CD4-positive, alpha-beta T cell treated with Interleukin-1 beta for 1 hour (primary cell): ENCODE measurements at regions not wholly inside any gene's neighbourhood (a gene's known extent, or its start where the extent isn't known, plus 50 kb on each side); places are given as distances from the start of the nearest gene placed in this dataset.
A peak's percentile ranks its signal among the peaks of the same experiment; 100 is the strongest.

Source experiments
- DNase-seq, 2 donors: peaks; one replicate each; pipeline ENCODE4 v3.0.0-alpha.2; 2020 to 2022

GRCh38 chr2:234243871-234244565 lies 193.5 kb downstream of the SPP2 start:
- no peak for DNase-seq

- no peak for DNase-seq
Measured at GRCh38 chr2:234242459-234242836, 191.9 kb downstream of the SPP2 start.

DNA sequence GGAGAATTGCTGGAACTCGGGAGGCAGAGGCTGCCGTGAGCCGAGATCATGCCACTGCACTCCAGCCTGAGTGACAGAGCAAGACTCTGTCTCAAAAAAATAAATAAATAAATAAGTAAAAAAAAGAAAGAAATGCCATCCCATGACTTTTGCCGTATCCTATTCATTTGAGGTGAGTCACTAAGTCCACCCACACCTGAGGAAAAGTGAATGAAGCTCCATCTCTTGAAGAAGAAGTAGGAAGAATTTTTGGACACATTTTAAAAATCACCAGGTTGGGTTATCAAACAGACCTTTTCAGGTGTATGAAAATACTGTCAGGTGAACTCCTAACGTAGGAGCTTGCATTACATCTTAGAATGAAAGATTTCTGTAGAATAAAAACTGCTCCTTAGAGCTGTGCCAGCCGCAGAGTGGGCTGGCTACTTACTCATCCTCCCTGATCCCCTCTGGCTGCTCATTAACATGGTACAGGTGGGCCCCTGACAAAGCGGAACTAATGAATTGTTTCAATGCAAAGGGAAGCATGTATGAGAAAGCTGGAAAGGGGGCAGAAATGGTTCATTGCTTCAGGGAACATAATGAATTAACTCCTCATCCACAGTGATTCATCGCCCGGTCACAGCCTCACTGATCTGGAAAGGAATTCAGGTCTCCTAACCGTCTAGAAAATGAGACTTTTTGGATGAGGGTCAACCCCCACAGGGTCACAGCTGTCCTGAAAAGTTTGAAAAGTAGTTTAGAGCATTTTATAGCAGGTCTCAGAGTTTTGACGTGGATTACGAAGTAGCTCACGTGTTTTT lies 191.4 kb downstream of the SPP2 start:
- no peak for DNase-seq

DNA sequence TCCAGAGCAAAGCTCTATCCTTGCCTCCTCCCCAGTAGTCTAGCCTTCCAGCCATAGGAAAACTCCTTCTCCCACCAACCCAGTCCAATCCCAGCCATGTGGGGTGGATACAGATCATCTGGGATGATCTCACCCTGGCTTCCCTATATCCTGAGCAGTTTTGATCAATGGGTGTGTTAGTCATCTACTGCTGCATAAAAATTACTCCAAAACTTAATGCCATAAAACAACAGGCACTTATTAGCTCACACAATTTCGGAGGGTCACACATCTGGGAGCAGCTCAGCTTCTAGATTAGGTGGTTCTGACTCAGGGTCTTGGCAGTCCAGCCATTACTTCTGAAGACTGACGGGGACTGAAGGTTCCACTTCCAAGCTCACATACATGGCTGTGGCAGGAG lies 190.4 kb downstream of the SPP2 start:
- no peak for DNase-seq

DNA sequence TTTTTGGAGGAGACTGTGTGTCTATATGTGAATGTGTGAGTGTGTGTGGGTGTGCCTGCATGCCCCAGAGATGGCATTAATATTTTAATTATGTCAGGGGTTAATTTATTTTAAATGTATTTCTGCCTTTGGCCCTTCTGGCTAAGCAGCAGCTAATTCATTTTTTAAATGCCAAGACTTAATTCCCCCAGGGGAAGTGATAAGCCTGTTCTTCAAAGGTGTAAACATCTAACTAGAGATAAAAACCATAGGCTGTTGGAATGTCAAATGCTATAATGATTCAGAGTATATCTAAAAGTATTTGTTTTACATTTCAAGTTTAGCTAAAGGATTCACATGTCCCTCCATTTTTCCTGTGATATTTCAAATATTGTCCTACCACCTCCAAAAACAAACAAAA lies 184.7 kb downstream of the SPP2 start:
- no peak for DNase-seq

DNA sequence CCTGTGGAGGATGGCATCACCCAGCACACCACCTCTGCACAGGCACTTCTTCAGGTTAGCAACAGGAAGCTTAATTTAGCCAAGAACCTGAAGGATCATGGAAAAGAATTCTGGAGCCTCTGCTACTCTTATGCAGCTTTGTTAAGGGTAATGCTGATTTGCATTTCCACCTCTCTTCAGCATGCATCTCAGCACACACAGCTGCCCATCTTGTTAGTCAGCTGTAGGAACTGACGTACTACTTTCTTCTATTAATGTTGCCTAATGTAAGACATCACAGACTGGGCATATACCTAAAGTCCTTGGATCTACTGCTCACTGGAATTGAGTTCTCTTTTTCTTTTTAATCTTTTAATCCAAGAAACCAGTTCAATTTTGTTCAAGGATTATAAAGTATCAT lies 181.0 kb downstream of the SPP2 start:
- no peak for DNase-seq

GRCh38 chr2:234219046-234219310 lies 168.5 kb downstream of the SPP2 start:
- no peak for DNase-seq

- peak in 1 of 2 donors; percentile 6 for DNase-seq
Measured at GRCh38 chr2:234218266-234219045, 168.0 kb downstream of the SPP2 start.

DNA sequence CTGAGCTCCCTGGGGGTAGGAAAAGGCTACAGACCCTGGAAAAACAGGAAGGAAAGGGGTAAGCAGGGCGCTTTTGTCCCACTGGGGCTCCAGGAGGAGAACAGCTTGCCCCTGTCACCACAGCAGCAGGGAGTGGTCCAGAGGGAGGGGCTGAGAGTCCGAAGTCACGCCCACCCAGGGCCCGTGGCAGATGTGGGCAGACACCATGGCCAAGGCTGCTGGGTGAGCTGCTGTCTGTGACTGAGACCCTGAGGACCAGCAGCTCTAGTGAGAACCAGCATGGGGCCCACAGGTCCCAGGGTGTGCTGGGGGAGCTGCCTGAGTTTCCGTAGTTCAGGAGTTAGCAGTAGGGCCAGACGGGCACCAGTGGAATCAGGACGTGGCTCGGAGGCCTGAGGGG lies 162.0 kb downstream of the SPP2 start:
- no peak for DNase-seq

- no peak for DNase-seq
Measured at GRCh38 chr2:234211797-234212196, 161.3 kb downstream of the SPP2 start.

DNA sequence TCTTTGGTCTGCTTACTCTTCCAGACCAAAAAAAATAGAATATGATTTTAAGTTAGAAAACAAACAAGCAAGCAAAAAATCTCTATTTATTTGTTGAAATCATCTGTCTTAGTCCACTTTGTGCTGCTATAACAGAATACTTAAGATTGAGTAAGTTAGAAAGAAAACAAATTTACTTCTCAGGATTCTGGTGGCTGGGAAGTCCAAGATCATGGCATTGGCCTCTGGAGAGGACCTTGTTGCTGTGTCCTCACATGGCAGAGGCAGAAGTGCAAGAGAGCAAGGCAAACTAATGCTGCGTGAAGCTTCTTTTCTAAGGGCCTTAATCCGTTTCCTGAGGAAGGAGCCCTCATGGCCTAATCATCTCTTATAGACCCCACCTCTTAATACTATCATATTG lies 156.2 kb downstream of the SPP2 start:
- DNase-seq = no peak

- DNase-seq = no peak
Measured at GRCh38 chr2:234204480-234204879, 154.0 kb downstream of the SPP2 start.

- no peak for DNase-seq
Measured at GRCh38 chr2:234203135-234203984, 152.9 kb downstream of the SPP2 start.

GRCh38 chr2:234202601-234203000 lies 152.1 kb downstream of the SPP2 start:
- no peak for DNase-seq

- no peak for DNase-seq
Measured at GRCh38 chr2:234199996-234200395, 149.5 kb downstream of the SPP2 start.

DNA sequence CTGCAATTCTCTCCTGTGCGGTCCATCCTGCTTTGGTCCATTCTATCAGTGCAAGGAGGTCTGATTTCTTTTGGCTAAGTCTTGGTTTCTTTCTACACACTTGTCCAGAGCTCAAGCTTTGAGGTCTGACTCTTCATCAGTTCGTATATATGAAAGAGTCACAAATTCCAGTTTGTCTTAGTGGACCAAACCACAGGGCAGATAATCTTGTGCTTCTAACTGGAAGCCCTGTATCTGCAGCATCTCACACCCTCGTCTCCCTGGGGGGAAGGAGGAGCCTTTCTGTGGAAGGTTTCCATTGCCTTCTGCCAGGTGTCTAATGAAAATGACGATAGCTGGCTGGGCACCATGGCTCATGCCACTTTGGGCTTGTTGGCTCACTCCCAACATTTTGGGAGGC lies 148.5 kb downstream of the SPP2 start:
- no peak for DNase-seq

- DNase-seq = no peak
Measured at GRCh38 chr2:234195516-234195915, 145.0 kb downstream of the SPP2 start.

GRCh38 chr2:234193977-234194563 lies 143.6 kb downstream of the SPP2 start:
- DNase-seq = no peak

DNA sequence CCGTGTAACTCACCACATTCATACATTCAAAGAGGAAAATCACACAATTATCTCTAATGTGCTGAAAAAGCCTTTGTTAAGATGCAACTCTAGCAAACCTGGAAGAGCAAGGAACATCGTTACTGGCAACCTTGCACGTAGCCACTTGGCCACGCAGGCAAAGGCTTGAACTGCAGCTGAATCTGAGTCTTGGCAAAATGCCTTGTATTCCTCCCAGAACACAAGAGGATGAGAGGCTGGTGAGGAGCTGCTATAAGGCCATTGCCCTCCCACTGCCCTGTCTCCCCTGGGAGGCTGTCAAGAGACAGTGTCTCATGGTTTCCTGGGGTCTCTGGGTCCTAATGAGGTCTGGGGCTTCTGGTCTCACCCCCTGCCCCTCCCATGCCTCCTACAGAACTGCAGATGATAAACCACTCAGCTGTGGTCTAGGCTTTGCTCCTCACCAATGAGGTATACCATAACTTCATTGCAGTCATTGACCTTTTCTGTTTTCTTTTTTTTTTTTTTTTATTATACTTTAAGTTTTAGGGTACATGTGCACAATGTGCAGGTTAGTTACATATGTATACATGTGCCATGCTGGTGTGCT lies 141.4 kb downstream of the SPP2 start:
- DNase-seq = no peak

DNA sequence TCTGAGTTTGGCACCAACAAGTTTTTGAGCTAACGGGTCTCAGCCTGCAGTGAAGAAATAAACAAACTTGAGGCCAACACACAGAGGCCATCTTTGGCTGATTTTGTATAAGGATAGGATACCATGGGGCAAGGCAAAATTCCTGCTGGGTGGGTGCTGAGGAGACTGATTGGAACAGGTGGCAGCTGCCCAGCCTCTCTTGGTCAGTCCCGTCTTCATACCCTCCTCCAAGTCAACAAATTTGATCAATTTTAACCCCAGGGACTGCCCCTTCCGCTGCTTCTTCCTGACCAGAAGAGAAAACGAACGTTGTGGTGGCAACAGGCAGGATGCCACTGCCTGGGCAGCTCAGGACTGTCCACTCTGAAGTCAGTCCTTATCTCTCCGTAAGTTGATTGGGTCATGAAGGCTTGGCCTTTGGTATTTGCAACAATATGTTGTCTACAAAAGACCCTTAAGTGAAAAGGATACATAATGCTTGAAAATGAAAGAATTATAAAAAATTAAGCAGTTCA lies 139.3 kb downstream of the SPP2 start:
- DNase-seq = no peak

DNA sequence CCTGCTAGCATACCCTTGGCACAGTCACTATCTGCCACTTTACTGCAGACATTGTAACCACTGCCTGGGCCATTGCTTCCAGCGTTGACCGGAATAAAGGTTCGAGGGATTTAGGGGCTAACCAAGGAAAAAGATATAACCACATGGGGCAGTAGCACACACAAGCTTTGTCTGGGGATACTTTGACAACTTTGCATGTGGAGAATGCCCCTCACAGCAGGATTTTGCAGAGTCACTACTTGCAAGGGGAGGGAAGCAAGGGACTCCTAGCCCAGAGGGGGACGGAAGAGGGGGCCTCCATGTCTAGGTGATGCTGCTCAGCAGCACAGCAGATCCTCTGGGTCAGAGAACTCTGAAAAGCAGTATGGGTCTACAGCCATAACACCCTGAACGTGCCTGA lies 138.7 kb downstream of the SPP2 start:
- no peak for DNase-seq

- DNase-seq = no peak
Measured at GRCh38 chr2:234187646-234188174, 137.2 kb downstream of the SPP2 start.
